Thoracic aorta (tissue), 2 donors: ENCODE measurements at regions not wholly inside any gene's neighbourhood (a gene's known extent, or its start where the extent isn't known, plus 50 kb on each side); places are given as distances from the start of the nearest gene placed in this dataset.

Source experiments
- ATAC-seq: fragments of 150-250 bp; one replicate; pipeline ENCODE4 v1.8.0; 2017; ENCODE audit warnings: low read depth; ENCODE audit not compliant: insufficient number of reproducible peaks, low FRiP score
- DNase-seq: peaks from one replicate; pipeline ENCODE4 v3.0.0-alpha.2; 2020; ENCODE audit warnings: low spot score
- H3K27ac ChIP-seq, 2 donors: fragments of 200-600 bp; sonication (generic); 1 replicate in 1 of 2; 2 replicates in 1 of 2; pipeline ENCODE4 v1.5.1; 2016; ENCODE audit warnings: mild to moderate bottlenecking in 2 of 2, moderate library complexity in 2 of 2
- H3K27me3 ChIP-seq: fragments of 200-600 bp; sonication (generic); replicated peaks from 2 replicates; pipeline ENCODE4 v1.6.0; 2016; ENCODE audit warnings: mild to moderate bottlenecking; ENCODE audit not compliant: insufficient read depth
- H3K36me3 ChIP-seq: fragments of 200-600 bp; sonication (generic); one replicate; pipeline ENCODE4 v1.5.1; 2016
- H3K4me1 ChIP-seq, 2 donors: fragments of 200-600 bp; sonication (generic); 1 replicate in 1 of 2; 2 replicates in 1 of 2; pipeline versions ENCODE4 v1.5.1 to v1.6.0; 2016; ENCODE audit warnings: low read depth in 2 of 2, mild to moderate bottlenecking in 1 of 2; ENCODE audit not compliant: control insufficient read depth in 1 of 2
- H3K4me3 ChIP-seq: fragments of 200-600 bp; sonication (generic); 2 replicates; pipeline ENCODE4 v1.5.1; 2016; ENCODE audit warnings: mild to moderate bottlenecking
- H3K9me3 ChIP-seq: fragments of 200-600 bp; sonication (generic); 2 replicates; pipeline ENCODE4 v1.5.1; 2016
- CTCF ChIP-seq: fragments of 200-600 bp; sonication (generic); IDR thresholded peaks from one replicate; pipeline ENCODE4 v1.5.1; 2019; ENCODE audit warnings: antibody characterized with exemption

GRCh38 chr1:239053279-239053678 lies 333.1 kb upstream of the CHRM3 start:
- ATAC-seq (no peak), DNase-seq (no peak)
- no peaks in the 10 kb centered on the region for H3K36me3 ChIP-seq
- no peaks in the 10 kb centered on the region for H3K9me3 ChIP-seq
- H3K4me1 ChIP-seq, result no peaks in the 10 kb centered on the region
- no peak overlapping the region for H3K27ac ChIP-seq
- no peak for TF ChIP-seq CTCF
- H3K4me3 ChIP-seq, result no peak overlapping the region
- no peaks in the 10 kb centered on the region for H3K27me3 ChIP-seq

GRCh38 chr1:239049571-239049970 lies 336.8 kb upstream of the CHRM3 start:
- Histone ChIP-seq H3K27me3 (no peaks in the 10 kb centered on the region), H3K36me3 (no peaks in the 10 kb centered on the region), H3K27ac (no peak overlapping the region), H3K9me3 (no peaks in the 10 kb centered on the region), H3K4me1 (no peaks in the 10 kb centered on the region), H3K4me3 (no peak overlapping the region)
- TF ChIP-seq CTCF, result no peak
- ATAC-seq (no peak), DNase-seq (no peak)

DNA sequence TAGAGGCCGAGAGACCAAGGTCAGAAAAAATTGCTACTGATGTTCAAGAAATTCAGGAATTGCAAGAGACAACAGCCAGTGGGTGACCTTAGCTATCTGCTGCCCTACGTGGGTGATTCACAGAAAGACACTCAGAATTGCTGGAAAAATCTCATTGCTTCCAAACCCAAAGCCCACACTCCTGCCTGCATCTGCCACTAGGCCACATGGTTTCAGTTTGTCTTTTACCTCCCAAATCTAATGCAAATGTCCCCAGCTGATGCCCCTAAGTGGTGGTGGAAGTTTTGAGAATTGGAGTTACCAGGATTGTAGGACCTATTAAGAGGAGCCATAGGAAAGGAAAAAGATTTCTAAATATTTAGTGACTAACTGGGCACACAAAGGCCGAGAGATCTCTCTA lies 341.5 kb upstream of the CHRM3 start:
- Histone ChIP-seq H3K9me3 (no peaks in the 10 kb centered on the region), H3K27ac (no peak overlapping the region), H3K4me3 (no peak overlapping the region), H3K27me3 (no peaks in the 10 kb centered on the region), H3K4me1 (no peaks in the 10 kb centered on the region), H3K36me3 (no peaks in the 10 kb centered on the region)
- ATAC-seq, result no peak
- TF ChIP-seq CTCF, result no peak
- no peak for DNase-seq

DNA sequence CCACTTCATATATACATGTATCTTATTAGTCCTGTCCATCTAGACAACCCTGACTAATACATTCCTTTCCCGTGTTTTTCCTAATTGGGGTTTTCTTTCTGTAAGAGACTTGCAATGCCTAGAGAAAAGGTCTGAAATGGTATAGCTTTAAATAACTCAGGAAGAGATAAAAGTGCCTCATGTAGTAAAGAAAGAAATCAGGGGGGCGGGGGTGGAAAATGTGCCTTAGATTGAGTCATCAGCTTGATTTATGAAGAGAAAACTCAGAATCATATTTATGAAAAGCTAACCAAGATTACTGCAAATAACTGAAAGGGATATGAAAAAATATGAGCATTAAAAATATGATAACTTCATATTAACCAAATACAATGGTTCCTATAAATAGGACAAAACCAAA lies 345.8 kb upstream of the CHRM3 start:
- Histone ChIP-seq H3K27ac (no peak overlapping the region), H3K4me1 (no peaks in the 10 kb centered on the region), H3K4me3 (no peak overlapping the region), H3K27me3 (no peaks in the 10 kb centered on the region), H3K9me3 (no peaks in the 10 kb centered on the region), H3K36me3 (no peaks in the 10 kb centered on the region)
- DNase-seq, result no peak
- TF ChIP-seq CTCF, result no peak
- ATAC-seq, result no peak

GRCh38 chr1:239031310-239031709 lies 355.1 kb upstream of the CHRM3 start:
- no peak for TF ChIP-seq CTCF
- ATAC-seq (no peak), DNase-seq (no peak)
- no peaks in the 10 kb centered on the region for H3K9me3 ChIP-seq
- no peak overlapping the region for H3K4me3 ChIP-seq
- no peaks in the 10 kb centered on the region for H3K36me3 ChIP-seq
- no peaks in the 10 kb centered on the region for H3K4me1 ChIP-seq
- H3K27ac ChIP-seq, result no peak overlapping the region
- no peaks in the 10 kb centered on the region for H3K27me3 ChIP-seq
